ENCODE measurements at regions not wholly inside any gene's neighbourhood (a gene's known extent, or its start where the extent isn't known, plus 50 kb on each side); places are given as distances from the start of the nearest gene placed in this dataset.

- TF ChIP-seq CTCF (IDR thresholded peaks at IDR 0.05) (no peak), EP300 (IDR thresholded peaks at IDR 0.05) (no peak)
Measured at GRCh38 chr12:45668641-45669040, 60.9 kb upstream of the ARID2 start.

Data from gastroesophageal sphincter (tissue), 3 donors.